ENCODE measurements at regions not wholly inside any gene's neighbourhood (a gene's known extent, or its start where the extent isn't known, plus 50 kb on each side); places are given as distances from the start of the nearest gene placed in this dataset.

DNA sequence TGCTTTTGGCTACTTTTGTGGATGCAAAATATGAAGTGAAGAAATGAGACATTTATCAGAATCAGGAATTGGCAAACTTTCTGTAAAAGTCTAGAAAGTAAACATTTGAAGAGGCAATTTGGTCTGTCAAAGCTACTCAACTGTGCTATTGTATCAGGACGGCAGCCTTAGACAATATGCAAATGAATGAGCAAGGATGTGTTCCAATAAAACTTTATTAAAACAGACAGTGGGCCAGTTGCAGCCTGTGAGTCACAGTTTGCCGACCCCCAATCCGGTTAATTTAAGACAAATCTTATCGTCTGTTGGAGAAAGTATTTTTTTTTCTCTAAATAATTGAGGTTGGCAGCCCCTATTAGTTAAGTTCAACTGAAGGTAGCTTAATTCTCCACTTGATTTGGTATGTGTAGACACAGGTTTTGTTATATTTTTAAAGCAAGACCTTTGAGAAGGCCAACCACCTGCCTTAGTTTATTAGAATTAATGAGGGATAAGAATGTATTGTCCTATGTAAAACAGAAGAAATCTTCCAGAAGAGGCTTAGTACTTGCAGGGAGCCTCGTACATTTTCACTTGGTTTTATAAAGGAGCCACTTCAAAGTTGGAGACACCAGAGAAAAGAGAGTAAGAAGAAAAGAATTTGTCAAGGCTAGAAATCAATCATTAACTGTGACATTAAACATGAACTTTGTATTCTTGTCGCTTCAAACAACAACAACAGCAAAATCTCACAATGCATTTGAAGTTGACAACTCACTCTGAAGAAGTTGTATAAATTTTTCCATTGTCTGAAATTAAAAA lies 81.6 kb upstream of the FAT1 start (continued):
- TF ChIP-seq, protein P1, sequence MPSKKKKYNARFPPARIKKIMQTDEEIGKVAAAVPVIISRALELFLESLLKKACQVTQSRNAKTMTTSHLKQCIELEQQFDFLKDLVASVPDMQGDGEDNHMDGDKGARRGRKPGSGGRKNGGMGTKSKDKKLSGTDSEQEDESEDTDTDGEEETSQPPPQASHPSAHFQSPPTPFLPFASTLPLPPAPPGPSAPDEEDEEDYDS (CRISPR knock-in tag; IDR thresholded peaks at IDR 0.05): no peak
- TF ChIP-seq MEIS1 (CRISPR knock-in tag; IDR thresholded peaks at IDR 0.05; ENCODE audit: borderline replicate concordance) (no peak), RARA (CRISPR knock-in tag; IDR thresholded peaks at IDR 0.05) (peak; percentile 62), AKAP8 (CRISPR knock-in tag; IDR thresholded peaks at IDR 0.05) (no peak), NBN (conservative IDR thresholded peaks at IDR 0.05) (no peak), JUND (CRISPR knock-in tag; IDR thresholded peaks at IDR 0.05) (no peak), PRMT3 (CRISPR knock-in tag; IDR thresholded peaks at IDR 0.05; ENCODE audit: borderline replicate concordance, low read depth) (no peak), MEIS2 (CRISPR knock-in tag; IDR thresholded peaks at IDR 0.05) (no peak), NFYC (CRISPR knock-in tag; IDR thresholded peaks at IDR 0.05) (no peak), ZBTB3 (CRISPR knock-in tag; IDR thresholded peaks at IDR 0.05; ENCODE audit: borderline replicate concordance, low read depth) (no peak), ZBTB8A (CRISPR knock-in tag; IDR thresholded peaks at IDR 0.05; ENCODE audit: borderline replicate concordance, low read depth) (no peak)
- TF ChIP-seq, protein P2, sequence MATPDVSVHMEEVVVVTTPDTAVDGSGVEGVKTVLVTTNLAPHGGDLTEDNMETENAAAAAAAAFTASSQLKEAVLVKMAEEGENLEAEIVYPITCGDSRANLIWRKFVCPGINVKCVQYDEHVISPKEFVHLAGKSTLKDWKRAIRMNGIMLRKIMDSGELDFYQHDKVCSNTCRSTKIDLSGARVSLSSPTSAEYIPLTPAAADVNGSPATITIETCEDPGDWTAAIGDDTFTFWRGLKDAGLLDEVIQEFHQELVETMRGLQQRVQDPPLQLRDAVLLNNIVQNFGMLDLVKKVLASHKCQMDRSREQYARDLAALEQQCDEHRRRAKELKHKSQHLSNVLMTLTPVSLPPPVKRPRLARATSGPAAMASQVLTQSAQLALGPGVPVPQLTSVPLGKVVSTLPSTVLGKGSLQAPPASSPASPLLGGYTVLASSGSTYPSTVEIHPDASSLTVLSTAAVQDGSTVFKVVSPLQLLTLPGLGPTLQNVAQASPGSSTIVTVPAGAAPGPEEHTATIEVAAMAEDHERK (CRISPR knock-in tag; IDR thresholded peaks at IDR 0.05; ENCODE audit: low read depth): no peak
- TF ChIP-seq, protein P3, sequence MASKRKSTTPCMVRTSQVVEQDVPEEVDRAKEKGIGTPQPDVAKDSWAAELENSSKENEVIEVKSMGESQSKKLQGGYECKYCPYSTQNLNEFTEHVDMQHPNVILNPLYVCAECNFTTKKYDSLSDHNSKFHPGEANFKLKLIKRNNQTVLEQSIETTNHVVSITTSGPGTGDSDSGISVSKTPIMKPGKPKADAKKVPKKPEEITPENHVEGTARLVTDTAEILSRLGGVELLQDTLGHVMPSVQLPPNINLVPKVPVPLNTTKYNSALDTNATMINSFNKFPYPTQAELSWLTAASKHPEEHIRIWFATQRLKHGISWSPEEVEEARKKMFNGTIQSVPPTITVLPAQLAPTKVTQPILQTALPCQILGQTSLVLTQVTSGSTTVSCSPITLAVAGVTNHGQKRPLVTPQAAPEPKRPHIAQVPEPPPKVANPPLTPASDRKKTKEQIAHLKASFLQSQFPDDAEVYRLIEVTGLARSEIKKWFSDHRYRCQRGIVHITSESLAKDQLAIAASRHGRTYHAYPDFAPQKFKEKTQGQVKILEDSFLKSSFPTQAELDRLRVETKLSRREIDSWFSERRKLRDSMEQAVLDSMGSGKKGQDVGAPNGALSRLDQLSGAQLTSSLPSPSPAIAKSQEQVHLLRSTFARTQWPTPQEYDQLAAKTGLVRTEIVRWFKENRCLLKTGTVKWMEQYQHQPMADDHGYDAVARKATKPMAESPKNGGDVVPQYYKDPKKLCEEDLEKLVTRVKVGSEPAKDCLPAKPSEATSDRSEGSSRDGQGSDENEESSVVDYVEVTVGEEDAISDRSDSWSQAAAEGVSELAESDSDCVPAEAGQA (IDR thresholded peaks at IDR 0.05; ENCODE audit: low read depth): no peak
- TF ChIP-seq, protein P3 (CRISPR knock-in tag; IDR thresholded peaks at IDR 0.05; ENCODE audit: borderline replicate concordance): no peak
- TF ChIP-seq, protein P4, sequence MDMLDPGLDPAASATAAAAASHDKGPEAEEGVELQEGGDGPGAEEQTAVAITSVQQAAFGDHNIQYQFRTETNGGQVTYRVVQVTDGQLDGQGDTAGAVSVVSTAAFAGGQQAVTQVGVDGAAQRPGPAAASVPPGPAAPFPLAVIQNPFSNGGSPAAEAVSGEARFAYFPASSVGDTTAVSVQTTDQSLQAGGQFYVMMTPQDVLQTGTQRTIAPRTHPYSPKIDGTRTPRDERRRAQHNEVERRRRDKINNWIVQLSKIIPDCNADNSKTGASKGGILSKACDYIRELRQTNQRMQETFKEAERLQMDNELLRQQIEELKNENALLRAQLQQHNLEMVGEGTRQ (IDR thresholded peaks at IDR 0.05; ENCODE audit: low read depth, low read length): no peak
- TF ChIP-seq, protein P4 (CRISPR knock-in tag; IDR thresholded peaks at IDR 0.05; ENCODE audit: borderline replicate concordance): no peak
- TF ChIP-seq, protein P5, sequence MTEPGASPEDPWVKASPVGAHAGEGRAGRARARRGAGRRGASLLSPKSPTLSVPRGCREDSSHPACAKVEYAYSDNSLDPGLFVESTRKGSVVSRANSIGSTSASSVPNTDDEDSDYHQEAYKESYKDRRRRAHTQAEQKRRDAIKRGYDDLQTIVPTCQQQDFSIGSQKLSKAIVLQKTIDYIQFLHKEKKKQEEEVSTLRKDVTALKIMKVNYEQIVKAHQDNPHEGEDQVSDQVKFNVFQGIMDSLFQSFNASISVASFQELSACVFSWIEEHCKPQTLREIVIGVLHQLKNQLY (CRISPR knock-in tag; IDR thresholded peaks at IDR 0.05): 0 out of 2 replicates have a peak, but pooled peaks have one; percentile 28
